Testis (tissue), 2 donors: ENCODE measurements at regions not wholly inside any gene's neighbourhood (a gene's known extent, or its start where the extent isn't known, plus 50 kb on each side); places are given as distances from the start of the nearest gene placed in this dataset.

Experiments
- DNase-seq: peaks from one replicate; pipeline ENCODE4 v3.0.0-alpha.2; 2019
- H3K27ac ChIP-seq, 2 donors: fragments of 200-600 bp; sonication (generic); one replicate each; pipeline ENCODE4 v1.5.1; 2019
- H3K27me3 ChIP-seq: fragments of 200-600 bp; sonication (generic); one replicate; pipeline ENCODE4 v1.5.1; 2019
- H3K36me3 ChIP-seq: fragments of 200-600 bp; sonication (generic); one replicate; pipeline ENCODE4 v1.5.1; 2017; ENCODE audit warnings: low read depth; ENCODE audit errors: missing control alignments
- H3K4me1 ChIP-seq: fragments of 200-600 bp; sonication (generic); one replicate; pipeline ENCODE4 v1.5.1; 2019
- H3K4me3 ChIP-seq, 2 donors: fragments of 200-600 bp; sonication (generic); one replicate each; pipeline ENCODE4 v1.5.1; 2017 to 2019
- H3K9me3 ChIP-seq: fragments of 200-600 bp; sonication (generic); one replicate; pipeline ENCODE4 v1.5.1; 2017
- CTCF ChIP-seq, 3 experiments: fragments of 450-650 bp in 2 of 3; fragments of 200-600 bp in 1 of 3; sonication (generic) in 1 of 3; IDR thresholded peaks; one replicate each; pipeline ENCODE4 v1.5.1; 2016 to 2019; ENCODE audit warnings: antibody characterized with exemption in 3 of 3, mild to moderate bottlenecking in 2 of 3, moderate library complexity in 1 of 3
- POLR2A ChIP-seq: fragments of 450-650 bp; IDR thresholded peaks from one replicate; pipeline ENCODE4 v1.6.1; 2017; ENCODE audit warnings: antibody characterized with exemption, mild to moderate bottlenecking, moderate library complexity
- WGBS, 2 donors: methylation state at CpG; one replicate each; pipeline ENCODE4 v1.1.5; 2018; 5-methylcytosine and 5-hydroxymethylcytosine counted together
- intact Hi-C: fragments of 100-400 bp; cut with DNase I; formaldehyde crosslinking; loops from one replicate; pipeline ENCODE4 v1.15.1; 2023; ENCODE audit warnings: low total_unique reads

- Histone ChIP-seq H3K4me1 (no peaks in the 10 kb centered on the region), H3K4me3 (no peak overlapping the region), H3K9me3 (no peaks in the 10 kb centered on the region), H3K27ac (no peak overlapping the region), H3K27me3 (no peaks in the 10 kb centered on the region), H3K36me3 (no peaks in the 10 kb centered on the region)
- TF ChIP-seq CTCF (IDR thresholded peaks at IDR 0.05) = no peak
- TF ChIP-seq POLR2A = no peak
- DNase-seq = no peak
- intact Hi-C loops = no loop called here
- 87 to 95% methylated on average over 3 of the region's 3 CpGs for WGBS, 2 donors
Measured at GRCh38 chr20:60314727-60315126, 356.5 kb downstream of the CDH26 start.

GRCh38 chr20:60316476-60317158 is 358.4 kb downstream of the CDH26 start:
- 82 to 83% methylated on average over 7 of the region's 7 CpGs for WGBS, 2 donors
- H3K27ac ChIP-seq = no peak overlapping the region
- H3K27me3 ChIP-seq = no peaks in the 10 kb centered on the region
- no peak overlapping the region for H3K4me3 ChIP-seq
- no peaks in the 10 kb centered on the region for H3K9me3 ChIP-seq
- DNase-seq = no peak
- intact Hi-C loops = no loop called here
- no peak for TF ChIP-seq CTCF (IDR thresholded peaks at IDR 0.05)
- TF ChIP-seq POLR2A = no peak
- H3K36me3 ChIP-seq = no peaks in the 10 kb centered on the region
- no peaks in the 10 kb centered on the region for H3K4me1 ChIP-seq

- intact Hi-C loops = no loop called here
- Histone ChIP-seq H3K27me3 (no peaks in the 10 kb centered on the region), H3K4me1 (no peaks in the 10 kb centered on the region), H3K36me3 (no peaks in the 10 kb centered on the region), H3K9me3 (no peaks in the 10 kb centered on the region), H3K27ac (no peak overlapping the region), H3K4me3 (no peak overlapping the region)
- WGBS, 2 donors = 76 to 89% methylated on average over 3 of the region's 3 CpGs
- TF ChIP-seq POLR2A = no peak
- TF ChIP-seq CTCF (IDR thresholded peaks at IDR 0.05) = no peak
- DNase-seq = no peak
Measured at GRCh38 chr20:60317401-60317800, 359.2 kb downstream of the CDH26 start.

GRCh38 chr20:60321601-60322000 is 363.4 kb downstream of the CDH26 start:
- intact Hi-C loops = no loop called here
- 78 to 81% methylated on average over 3 of the region's 3 CpGs for WGBS, 2 donors
- DNase-seq = no peak
- Histone ChIP-seq H3K9me3 (no peaks in the 10 kb centered on the region), H3K4me3 (no peak overlapping the region), H3K36me3 (no peaks in the 10 kb centered on the region), H3K27ac (no peak overlapping the region), H3K4me1 (no peaks in the 10 kb centered on the region), H3K27me3 (no peaks in the 10 kb centered on the region)
- TF ChIP-seq CTCF (IDR thresholded peaks at IDR 0.05) (no peak), POLR2A (no peak)

- WGBS, 2 donors = 83 to 85% methylated on average over 5 of the region's 5 CpGs
- no peaks in the 10 kb centered on the region for H3K4me1 ChIP-seq
- DNase-seq = no peak
- no peak overlapping the region for H3K4me3 ChIP-seq
- intact Hi-C loops = no loop called here
- H3K27me3 ChIP-seq = no peaks in the 10 kb centered on the region
- no peak for TF ChIP-seq CTCF (IDR thresholded peaks at IDR 0.05)
- TF ChIP-seq POLR2A = no peak
- no peak overlapping the region for H3K27ac ChIP-seq
- no peaks in the 10 kb centered on the region for H3K9me3 ChIP-seq
- no peaks in the 10 kb centered on the region for H3K36me3 ChIP-seq
Measured at GRCh38 chr20:60326821-60327220, 368.6 kb downstream of the CDH26 start.
